Ramos (cell line): ENCODE measurements at regions not wholly inside any gene's neighbourhood (a gene's known extent, or its start where the extent isn't known, plus 50 kb on each side); places are given as distances from the start of the nearest gene placed in this dataset.

ENCODE experiments used
- in situ Hi-C: fragments of 300-500 bp; cut with MboI; formaldehyde crosslinking; loops from one replicate; pipeline ENCODE4 v1.14.3; 2022; ENCODE audit warnings: low sequenced_read_pairs; ENCODE audit not compliant: unreplicated experiment

- in situ Hi-C loops = no loop called here
Measured at GRCh38 chr12:41634091-41634490, 446.0 kb downstream of the PDZRN4 start.

DNA sequence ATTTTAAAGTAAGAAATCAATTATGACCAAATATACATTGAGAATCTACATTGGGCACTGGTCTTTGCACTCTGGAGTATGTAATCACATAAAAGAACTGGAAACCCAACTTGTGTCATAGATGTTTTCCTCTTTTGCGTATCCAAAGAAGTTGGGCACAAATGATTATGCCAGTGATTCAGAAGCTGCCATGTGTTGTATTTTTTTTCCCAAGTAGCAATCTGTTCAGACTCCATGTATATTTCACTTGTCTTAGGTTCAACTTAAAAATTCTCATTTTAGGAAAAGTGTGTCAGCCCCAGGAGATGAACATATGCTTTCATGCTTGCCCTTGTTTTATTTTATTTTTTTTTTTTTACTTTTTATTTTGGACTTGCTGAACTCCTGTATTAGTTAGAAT lies 441.5 kb downstream of the PDZRN4 start:
- in situ Hi-C loops = no loop called here

GRCh38 chr12:41627476-41627875 lies 439.4 kb downstream of the PDZRN4 start:
- in situ Hi-C loops = no loop called here

- in situ Hi-C loops = no loop called here
Measured at GRCh38 chr12:41624571-41624970, 436.5 kb downstream of the PDZRN4 start.
